Astrocyte (in vitro differentiated cells and primary cell): ENCODE measurements at regions not wholly inside any gene's neighbourhood (a gene's known extent, or its start where the extent isn't known, plus 50 kb on each side); places are given as distances from the start of the nearest gene placed in this dataset.

Experiments used
- DNase-seq: peaks from one replicate; pipeline ENCODE4 v3.0.0-alpha.2; 2010; ENCODE audit warnings: low read depth
- FAIRE-seq: peaks from 2 replicates; lab custom pipeline; 2011; peaks lifted over from hg19 to GRCh38; lab: Jason Lieb, UNC
- H2AFZ ChIP-seq: 2 replicates; pipeline ENCODE4 v1.6.0; 2012; ENCODE audit warnings: low read depth, low read length, inconsistent platforms
- H3K27ac ChIP-seq: 2 replicates; pipeline ENCODE4 v1.5.1; 2011; ENCODE audit warnings: low read depth, low read length, inconsistent platforms
- H3K27me3 ChIP-seq: 2 replicates; pipeline ENCODE4 v1.6.0; 2011; ENCODE audit warnings: low read length, inconsistent platforms; ENCODE audit not compliant: insufficient read depth
- H3K36me3 ChIP-seq: 2 replicates; pipeline ENCODE4 v1.5.1; 2011; ENCODE audit warnings: low read length, inconsistent platforms; ENCODE audit not compliant: insufficient read depth
- H3K4me1 ChIP-seq: 2 replicates; pipeline ENCODE4 v1.5.1; 2011; ENCODE audit warnings: low read length, inconsistent platforms; ENCODE audit not compliant: insufficient read depth
- H3K4me2 ChIP-seq: 2 replicates; pipeline ENCODE4 v1.6.0; 2012; ENCODE audit warnings: low read length, inconsistent platforms
- H3K4me3 ChIP-seq: 2 replicates; pipeline ENCODE4 v1.5.1; 2011; ENCODE audit warnings: low read depth, mild to moderate bottlenecking, low read length, inconsistent platforms; ENCODE audit not compliant: insufficient read depth
- H3K79me2 ChIP-seq: 2 replicates; pipeline ENCODE4 v1.6.0; 2012; ENCODE audit warnings: mild to moderate bottlenecking, low read length, inconsistent platforms; ENCODE audit not compliant: insufficient read depth
- H3K9ac ChIP-seq: 2 replicates; pipeline ENCODE4 v1.6.0; 2012; ENCODE audit warnings: mild to moderate bottlenecking, low read length, inconsistent platforms
- H3K9me3 ChIP-seq: 2 replicates; pipeline ENCODE4 v1.5.1; 2012; ENCODE audit warnings: low read depth, mild to moderate bottlenecking, low read length, inconsistent platforms; ENCODE audit not compliant: insufficient read depth
- H4K20me1 ChIP-seq: 2 replicates; pipeline ENCODE4 v1.6.0; 2012; ENCODE audit warnings: low read length, inconsistent platforms; ENCODE audit not compliant: insufficient read depth
- H3K27ac Mint-ChIP-seq: one replicate; pipeline ENCODE4 v1.8.0; 2021; ENCODE audit warnings: mild to moderate bottlenecking, mixed read lengths; ENCODE audit not compliant: unreplicated experiment
- H3K27me3 Mint-ChIP-seq: one replicate; pipeline ENCODE4 v1.8.0; 2021; ENCODE audit warnings: low read depth, mixed read lengths; ENCODE audit not compliant: unreplicated experiment
- H3K36me3 Mint-ChIP-seq: one replicate; pipeline ENCODE4 v1.8.0; 2021; ENCODE audit warnings: low read depth, mixed read lengths; ENCODE audit not compliant: unreplicated experiment
- H3K4me1 Mint-ChIP-seq: one replicate; pipeline ENCODE4 v1.8.0; 2021; ENCODE audit warnings: low read depth, mixed read lengths; ENCODE audit not compliant: unreplicated experiment
- H3K4me3 Mint-ChIP-seq: one replicate; pipeline ENCODE4 v1.8.0; 2021; ENCODE audit warnings: mild to moderate bottlenecking, moderate library complexity, mixed read lengths; ENCODE audit not compliant: unreplicated experiment
- H3K9me3 Mint-ChIP-seq: one replicate; pipeline ENCODE4 v1.8.0; 2021; ENCODE audit warnings: mild to moderate bottlenecking, mixed read lengths; ENCODE audit not compliant: unreplicated experiment
- EZH2 ChIP-seq: IDR thresholded peaks from 2 replicates; pipeline ENCODE4 v1.6.1; 2012; ENCODE audit warnings: mild to moderate bottlenecking, low read length, inconsistent platforms; ENCODE audit not compliant: insufficient read depth
- TF ChIP-seq, protein P1 (sequence below): IDR thresholded peaks from 2 replicates; pipeline ENCODE4 v1.5.1; 2011; ENCODE audit warnings: low read depth, mild to moderate bottlenecking, inconsistent platforms, low read length, moderate library complexity; ENCODE audit not compliant: insufficient read depth

GRCh38 chr6:7484666-7485065 lies 56.8 kb upstream of the DSP start:
- Histone ChIP-seq H3K9me3 (no peaks in the 10 kb centered on the region), H3K27ac (no peak overlapping the region), H2AFZ (no peak overlapping the region), H3K4me2 (no peak overlapping the region), H3K4me3 (no peak overlapping the region), H3K79me2 (no peaks in the 10 kb centered on the region), H3K36me3 (no peaks in the 10 kb centered on the region), H3K27me3 (no peaks in the 10 kb centered on the region), H3K9ac (no peak overlapping the region), H3K4me1 (no peaks in the 10 kb centered on the region), H4K20me1 (no peaks in the 10 kb centered on the region)
- H3K27me3 Mint-ChIP-seq: peaks cover 6% of the 10 kb centered on the region
- no peak for DNase-seq
- no peak overlapping the region for H3K27ac Mint-ChIP-seq
- H3K36me3 Mint-ChIP-seq: no peaks in the 10 kb centered on the region
- no peak for FAIRE-seq
- H3K4me3 Mint-ChIP-seq: no peak overlapping the region
- peaks cover 3% of the 10 kb centered on the region for H3K4me1 Mint-ChIP-seq
- H3K9me3 Mint-ChIP-seq: no peaks in the 10 kb centered on the region
- TF ChIP-seq, protein P1, sequence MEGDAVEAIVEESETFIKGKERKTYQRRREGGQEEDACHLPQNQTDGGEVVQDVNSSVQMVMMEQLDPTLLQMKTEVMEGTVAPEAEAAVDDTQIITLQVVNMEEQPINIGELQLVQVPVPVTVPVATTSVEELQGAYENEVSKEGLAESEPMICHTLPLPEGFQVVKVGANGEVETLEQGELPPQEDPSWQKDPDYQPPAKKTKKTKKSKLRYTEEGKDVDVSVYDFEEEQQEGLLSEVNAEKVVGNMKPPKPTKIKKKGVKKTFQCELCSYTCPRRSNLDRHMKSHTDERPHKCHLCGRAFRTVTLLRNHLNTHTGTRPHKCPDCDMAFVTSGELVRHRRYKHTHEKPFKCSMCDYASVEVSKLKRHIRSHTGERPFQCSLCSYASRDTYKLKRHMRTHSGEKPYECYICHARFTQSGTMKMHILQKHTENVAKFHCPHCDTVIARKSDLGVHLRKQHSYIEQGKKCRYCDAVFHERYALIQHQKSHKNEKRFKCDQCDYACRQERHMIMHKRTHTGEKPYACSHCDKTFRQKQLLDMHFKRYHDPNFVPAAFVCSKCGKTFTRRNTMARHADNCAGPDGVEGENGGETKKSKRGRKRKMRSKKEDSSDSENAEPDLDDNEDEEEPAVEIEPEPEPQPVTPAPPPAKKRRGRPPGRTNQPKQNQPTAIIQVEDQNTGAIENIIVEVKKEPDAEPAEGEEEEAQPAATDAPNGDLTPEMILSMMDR: no peak
- no peak for TF ChIP-seq EZH2

GRCh38 chr6:7486951-7487350 lies 54.5 kb upstream of the DSP start:
- H3K4me1 Mint-ChIP-seq: no peaks in the 10 kb centered on the region
- no peaks in the 10 kb centered on the region for H4K20me1 ChIP-seq

GRCh38 chr6:7488494-7488893 lies 53.0 kb upstream of the DSP start:
- Histone ChIP-seq H2AFZ (no peak overlapping the region), H3K9ac (no peak overlapping the region), H3K4me2 (no peak overlapping the region), H3K79me2 (no peaks in the 10 kb centered on the region), H4K20me1 (no peaks in the 10 kb centered on the region), H3K36me3 (no peaks in the 10 kb centered on the region), H3K4me3 (no peak overlapping the region), H3K27ac (no peak overlapping the region), H3K9me3 (no peaks in the 10 kb centered on the region), H3K4me1 (no peaks in the 10 kb centered on the region), H3K27me3 (no peaks in the 10 kb centered on the region)
- no peaks in the 10 kb centered on the region for H3K4me1 Mint-ChIP-seq
- H3K27ac Mint-ChIP-seq: no peak overlapping the region
- H3K9me3 Mint-ChIP-seq: peaks cover 6% of the 10 kb centered on the region
- H3K27me3 Mint-ChIP-seq: peaks cover 6% of the 10 kb centered on the region
- no peak for FAIRE-seq
- DNase-seq: no peak
- TF ChIP-seq, protein P1: no peak
- TF ChIP-seq EZH2: no peak
- no peak overlapping the region for H3K4me3 Mint-ChIP-seq
- no peaks in the 10 kb centered on the region for H3K36me3 Mint-ChIP-seq

More at GRCh38 chr6:7486951-7487350, 54.5 kb upstream of the DSP start:
- peaks cover 6% of the 10 kb centered on the region for H3K27me3 Mint-ChIP-seq
- Histone ChIP-seq H3K4me1 (no peaks in the 10 kb centered on the region), H3K36me3 (no peaks in the 10 kb centered on the region), H3K9ac (no peak overlapping the region), H3K27ac (no peak overlapping the region), H3K4me2 (no peak overlapping the region), H3K4me3 (no peak overlapping the region), H3K9me3 (no peaks in the 10 kb centered on the region), H2AFZ (no peak overlapping the region), H3K79me2 (no peaks in the 10 kb centered on the region), H3K27me3 (no peaks in the 10 kb centered on the region)
- H3K36me3 Mint-ChIP-seq: no peaks in the 10 kb centered on the region
- TF ChIP-seq EZH2: no peak
- TF ChIP-seq, protein P1: no peak
- no peak for FAIRE-seq
- H3K4me3 Mint-ChIP-seq: no peak overlapping the region
- no peak for DNase-seq
- no peak overlapping the region for H3K27ac Mint-ChIP-seq
- no peaks in the 10 kb centered on the region for H3K9me3 Mint-ChIP-seq
